IPS-18c (cell line): ENCODE measurements at regions not wholly inside any gene's neighbourhood (a gene's known extent, or its start where the extent isn't known, plus 50 kb on each side); places are given as distances from the start of the nearest gene placed in this dataset.

ENCODE experiments used
- H3K4me3 ChIP-seq: 2 replicates; pipeline ENCODE4 v1.7.0; 2013; ENCODE audit warnings: low read depth, mild to moderate bottlenecking, low read length, moderate library complexity; ENCODE audit not compliant: insufficient read depth
- H3K9me3 ChIP-seq: one replicate; pipeline ENCODE4 v1.6.1; 2013; ENCODE audit warnings: mild to moderate bottlenecking, low read length, moderate library complexity; ENCODE audit not compliant: control insufficient read depth, insufficient read depth

- Histone ChIP-seq H3K4me3 (no peak overlapping the region), H3K9me3 (no peaks in the 10 kb centered on the region)
These were observed 51.2 kb upstream of the CDH5 start for GRCh38 chr16:66315210-66315825.

- no peak overlapping the region for H3K4me3 ChIP-seq
- H3K9me3 ChIP-seq, result no peaks in the 10 kb centered on the region
These were observed 55.2 kb upstream of the CDH5 start for GRCh38 chr16:66311306-66311705.

GRCh38 chr16:66309215-66309807 lies 57.2 kb upstream of the CDH5 start:
- no peaks in the 10 kb centered on the region for H3K9me3 ChIP-seq
- no peak overlapping the region for H3K4me3 ChIP-seq

GRCh38 chr16:66308096-66308495 lies 58.4 kb upstream of the CDH5 start:
- Histone ChIP-seq H3K4me3 (no peak overlapping the region), H3K9me3 (no peaks in the 10 kb centered on the region)

- H3K4me3 ChIP-seq, result no peak overlapping the region
- no peaks in the 10 kb centered on the region for H3K9me3 ChIP-seq
These were observed 59.9 kb upstream of the CDH5 start for GRCh38 chr16:66306366-66307150.

- Histone ChIP-seq H3K9me3 (no peaks in the 10 kb centered on the region), H3K4me3 (no peak overlapping the region)
These were observed 61.5 kb upstream of the CDH5 start for GRCh38 chr16:66304961-66305360.

- H3K4me3 ChIP-seq, result no peak overlapping the region
- H3K9me3 ChIP-seq, result no peaks in the 10 kb centered on the region
These were observed 62.3 kb upstream of the CDH5 start for GRCh38 chr16:66304151-66304550.

GRCh38 chr16:66300501-66300900 lies 66.0 kb upstream of the CDH5 start:
- Histone ChIP-seq H3K9me3 (no peaks in the 10 kb centered on the region), H3K4me3 (no peak overlapping the region)

GRCh38 chr16:66300037-66300436 lies 66.5 kb upstream of the CDH5 start:
- no peak overlapping the region for H3K4me3 ChIP-seq
- no peaks in the 10 kb centered on the region for H3K9me3 ChIP-seq

GRCh38 chr16:66299349-66299748 lies 67.1 kb upstream of the CDH5 start:
- Histone ChIP-seq H3K4me3 (no peak overlapping the region), H3K9me3 (no peaks in the 10 kb centered on the region)

GRCh38 chr16:66298571-66299120 lies 67.8 kb upstream of the CDH5 start:
- H3K9me3 ChIP-seq, result no peaks in the 10 kb centered on the region
- no peak overlapping the region for H3K4me3 ChIP-seq

GRCh38 chr16:66298006-66298405 lies 68.5 kb upstream of the CDH5 start:
- Histone ChIP-seq H3K9me3 (no peaks in the 10 kb centered on the region), H3K4me3 (no peak overlapping the region)

- Histone ChIP-seq H3K9me3 (no peaks in the 10 kb centered on the region), H3K4me3 (no peak overlapping the region)
These were observed 69.9 kb upstream of the CDH5 start for GRCh38 chr16:66296591-66296990.

- Histone ChIP-seq H3K9me3 (no peaks in the 10 kb centered on the region), H3K4me3 (no peak overlapping the region)
These were observed 70.5 kb upstream of the CDH5 start for GRCh38 chr16:66295761-66296546.

GRCh38 chr16:66295213-66295612 lies 71.3 kb upstream of the CDH5 start:
- Histone ChIP-seq H3K9me3 (no peaks in the 10 kb centered on the region), H3K4me3 (no peak overlapping the region)

GRCh38 chr16:66294507-66294906 lies 72.0 kb upstream of the CDH5 start:
- H3K4me3 ChIP-seq, result no peak overlapping the region

GRCh38 chr16:66293932-66294331 lies 72.6 kb upstream of the CDH5 start:
- H3K4me3 ChIP-seq, result no peak overlapping the region

More at GRCh38 chr16:66294507-66294906, 72.0 kb upstream of the CDH5 start:
- H3K9me3 ChIP-seq, result no peaks in the 10 kb centered on the region

More at GRCh38 chr16:66293932-66294331, 72.6 kb upstream of the CDH5 start:
- H3K9me3 ChIP-seq, result no peaks in the 10 kb centered on the region
